H9 (cell line): ENCODE measurements at regions not wholly inside any gene's neighbourhood (a gene's known extent, or its start where the extent isn't known, plus 50 kb on each side); places are given as distances from the start of the nearest gene placed in this dataset.

Source experiments
- DNase-seq: peaks from one replicate; pipeline ENCODE4 v3.0.0-alpha.2; 2017
- H2AFZ ChIP-seq: one replicate; pipeline ENCODE4 v1.6.1; 2013; ENCODE audit warnings: mild to moderate bottlenecking, low read length, control low read depth, moderate library complexity
- H2AK5ac ChIP-seq: 2 replicates; pipeline ENCODE4 v1.6.1; 2013; ENCODE audit warnings: low read length, control low read depth, mixed read lengths; ENCODE audit not compliant: insufficient read length
- H2BK120ac ChIP-seq: one replicate; pipeline ENCODE4 v1.6.1; 2013; ENCODE audit warnings: low read depth, mild to moderate bottlenecking, low read length, control low read depth, inconsistent platforms; ENCODE audit not compliant: poor library complexity, severe bottlenecking
- H2BK12ac ChIP-seq: 2 replicates; pipeline ENCODE4 v1.6.1; 2013; ENCODE audit warnings: low read length, control low read depth, mixed read lengths, low read depth; ENCODE audit not compliant: insufficient read length
- H2BK15ac ChIP-seq: 2 replicates; pipeline ENCODE4 v1.6.1; 2013; ENCODE audit warnings: low read depth, low read length, control low read depth
- H2BK20ac ChIP-seq: one replicate; pipeline ENCODE4 v1.6.1; 2013; ENCODE audit warnings: low read depth, mild to moderate bottlenecking, low read length, control low read depth, inconsistent platforms; ENCODE audit not compliant: poor library complexity, severe bottlenecking
- H2BK5ac ChIP-seq: 2 replicates; pipeline ENCODE4 v1.6.1; 2013; ENCODE audit warnings: low read length, control low read depth, mixed read lengths; ENCODE audit not compliant: insufficient read length
- H3K14ac ChIP-seq: 2 replicates; pipeline ENCODE4 v1.6.1; 2013; ENCODE audit warnings: low read length, control low read depth; ENCODE audit not compliant: insufficient read depth
- H3K18ac ChIP-seq: 2 replicates; pipeline ENCODE4 v1.6.1; 2013; ENCODE audit warnings: low read depth, mild to moderate bottlenecking, mixed read lengths, low read length, control low read depth; ENCODE audit not compliant: insufficient read length
- H3K23ac ChIP-seq: 2 replicates; pipeline ENCODE4 v1.6.1; 2013; ENCODE audit warnings: low read length, control low read depth, mixed read lengths, low read depth; ENCODE audit not compliant: insufficient read length
- H3K23me2 ChIP-seq: 2 replicates; pipeline ENCODE4 v1.6.1; 2013; ENCODE audit warnings: low read depth, mild to moderate bottlenecking, mixed read lengths, low read length, control low read depth; ENCODE audit not compliant: insufficient read length, poor library complexity, severe bottlenecking
- H3K27ac ChIP-seq: 2 replicates; pipeline ENCODE4 v1.5.1; 2013; ENCODE audit warnings: low read length, control low read depth, mixed read lengths, low read depth; ENCODE audit not compliant: insufficient read length
- H3K27me3 ChIP-seq: 2 replicates; pipeline ENCODE4 v1.6.1; 2013; ENCODE audit warnings: low read length, control low read depth, inconsistent platforms; ENCODE audit not compliant: insufficient read depth
- H3K4ac ChIP-seq: 2 replicates; pipeline ENCODE4 v1.6.1; 2013; ENCODE audit warnings: low read depth, mild to moderate bottlenecking, control low read depth, inconsistent platforms, low read length, moderate library complexity
- H3K4me1 ChIP-seq: 2 replicates; pipeline ENCODE4 v1.6.1; 2013; ENCODE audit warnings: low read length, control low read depth, inconsistent platforms; ENCODE audit not compliant: insufficient read depth
- H3K4me2 ChIP-seq: 2 replicates; pipeline ENCODE4 v1.6.1; 2013; ENCODE audit warnings: low read length, control low read depth, mixed read lengths; ENCODE audit not compliant: insufficient read length, insufficient read depth
- H3K56ac ChIP-seq: 2 replicates; pipeline ENCODE4 v1.6.1; 2013; ENCODE audit warnings: low read depth, mild to moderate bottlenecking, mixed read lengths, low read length, control low read depth; ENCODE audit not compliant: insufficient read length
- H3K79me1 ChIP-seq: 2 replicates; pipeline ENCODE4 v1.6.1; 2013; ENCODE audit warnings: low read depth, mild to moderate bottlenecking, moderate library complexity, low read length, control low read depth, inconsistent platforms; ENCODE audit not compliant: insufficient read depth, poor library complexity, severe bottlenecking
- H3K79me2 ChIP-seq: 2 replicates; pipeline ENCODE4 v1.6.1; 2013; ENCODE audit warnings: low read length, control low read depth, inconsistent platforms; ENCODE audit not compliant: insufficient read depth
- H3K9ac ChIP-seq: 2 replicates; pipeline ENCODE4 v1.6.1; 2013; ENCODE audit warnings: low read length, control low read depth, mixed read lengths; ENCODE audit not compliant: insufficient read length; ENCODE audit errors: extremely low read depth
- H3K9me3 ChIP-seq: one replicate; pipeline ENCODE4 v1.6.1; 2013; ENCODE audit warnings: low read depth, low read length, inconsistent platforms; ENCODE audit not compliant: control insufficient read depth
- H3T11ph ChIP-seq: one replicate; pipeline ENCODE4 v1.6.1; 2013; ENCODE audit warnings: mild to moderate bottlenecking, low read length, control low read depth, inconsistent platforms
- H4K20me1 ChIP-seq: one replicate; pipeline ENCODE4 v1.6.1; 2013; ENCODE audit not compliant: control insufficient read depth, insufficient read length, insufficient read depth
- H4K5ac ChIP-seq: 2 replicates; pipeline ENCODE4 v1.6.1; 2013; ENCODE audit warnings: low read depth, mild to moderate bottlenecking, mixed read lengths, low read length, control low read depth; ENCODE audit not compliant: insufficient read length
- H4K8ac ChIP-seq: replicated peaks from 2 replicates; pipeline ENCODE4 v1.6.1; 2013; ENCODE audit warnings: low read length, control low read depth, mixed read lengths, low read depth; ENCODE audit not compliant: insufficient read length
- H4K91ac ChIP-seq: 2 replicates; pipeline ENCODE4 v1.6.1; 2013; ENCODE audit warnings: low read depth, mild to moderate bottlenecking, moderate library complexity, mixed read lengths, low read length, control low read depth; ENCODE audit not compliant: insufficient read length
- H3K27ac Mint-ChIP-seq, 3 experiments: 2 replicates in 2 of 3; 3 replicates in 1 of 3; pipeline ENCODE4 v1.8.0; 2020 to 2021; ENCODE audit warnings: mixed read lengths in 3 of 3, mild to moderate bottlenecking in 1 of 3, moderate library complexity in 1 of 3
- H3K27me3 Mint-ChIP-seq: 2 replicates; pipeline ENCODE4 v1.8.0; 2021; ENCODE audit warnings: low read depth, mild to moderate bottlenecking, moderate library complexity, mixed read lengths
- H3K36me3 Mint-ChIP-seq, 3 experiments: 2 replicates in 2 of 3; 3 replicates in 1 of 3; pipeline ENCODE4 v1.8.0; 2020 to 2021; ENCODE audit warnings: low read depth in 3 of 3, mixed read lengths in 3 of 3; ENCODE audit not compliant: insufficient read depth in 1 of 3
- H3K4me1 Mint-ChIP-seq, 2 experiments: 2 replicates each; pipeline ENCODE4 v1.8.0; 2020; ENCODE audit warnings: mixed read lengths in 2 of 2
- H3K4me3 Mint-ChIP-seq, 2 experiments: 2 replicates in 1 of 2; 3 replicates in 1 of 2; pipeline ENCODE4 v1.8.0; 2020 to 2021; ENCODE audit warnings: mild to moderate bottlenecking in 2 of 2, mixed read lengths in 2 of 2, moderate library complexity in 1 of 2
- H3K9me3 Mint-ChIP-seq, 2 experiments: 2 replicates in 1 of 2; 3 replicates in 1 of 2; pipeline ENCODE4 v1.8.0; 2020; ENCODE audit warnings: mild to moderate bottlenecking in 2 of 2, mixed read lengths in 2 of 2, moderate library complexity in 1 of 2
- CTCF ChIP-seq: fragments of 200-600 bp; sonication (generic); conservative IDR thresholded peaks from 3 replicates; pipeline ENCODE4 v1.8.0; 2021; ENCODE audit warnings: antibody characterized with exemption, mild to moderate bottlenecking
- WGBS: extraction: QIAGEN DNeasy Blood & Tissue Kit; methylation state at CpG from one replicate; pipeline ENCODE4 v1.1.7; 2013; ENCODE audit warnings: missing lambda C conversion rate, low lambda C conversion rate, mixed read lengths; ENCODE audit not compliant: insufficient read length; ENCODE audit errors: extremely low coverage; 5-methylcytosine and 5-hydroxymethylcytosine counted together

- H2BK120ac ChIP-seq, result no peak overlapping the region
- peaks cover 7% of the 10 kb centered on the region for H3K27me3 Mint-ChIP-seq
- no peak overlapping the region for H4K8ac ChIP-seq
- no peaks in the 10 kb centered on the region for H3K79me2 ChIP-seq
- H2BK15ac ChIP-seq, result no peak overlapping the region
- no peak overlapping the region for H3K23ac ChIP-seq
- no peaks in the 10 kb centered on the region for H3K79me1 ChIP-seq
- H3K4me2 ChIP-seq, result no peak overlapping the region
- H3K14ac ChIP-seq, result no peak overlapping the region
- H3K9ac ChIP-seq, result no peak overlapping the region
- H4K20me1 ChIP-seq, result no peaks in the 10 kb centered on the region
- no peak overlapping the region for H2BK5ac ChIP-seq
- H2AK5ac ChIP-seq, result no peak overlapping the region
- no peak overlapping the region for H2BK20ac ChIP-seq
- no peak overlapping the region for H3T11ph ChIP-seq
- no peak for DNase-seq
- H3K27me3 ChIP-seq, result no peaks in the 10 kb centered on the region
- no peak overlapping the region for H3K27ac Mint-ChIP-seq
- TF ChIP-seq CTCF, result no peak
- no peaks in the 10 kb centered on the region for H3K36me3 Mint-ChIP-seq
- H3K9me3 Mint-ChIP-seq, result peaks cover 0 to 3% of the 10 kb centered on the region in 2 experiments; a peak in 2 of 5 replicates
- WGBS, result no CpG with 5 or more reads among the region's 13 CpGs
- no peak overlapping the region for H2AFZ ChIP-seq
- 0 out of 2 replicates have a peak, but pooled peaks cover 3% of the 10 kb centered on the region for H3K4me1 ChIP-seq
- H3K56ac ChIP-seq, result no peak overlapping the region
- no peak overlapping the region for H3K27ac ChIP-seq
- no peak overlapping the region for H3K4ac ChIP-seq
- no peak overlapping the region for H3K4me3 Mint-ChIP-seq
- H3K9me3 ChIP-seq, result no peaks in the 10 kb centered on the region
- H3K4me1 Mint-ChIP-seq, result peaks cover 16 to 19% of the 10 kb centered on the region in 2 experiments
- H4K91ac ChIP-seq, result no peak overlapping the region
- no peak overlapping the region for H4K5ac ChIP-seq
- no peaks in the 10 kb centered on the region for H3K23me2 ChIP-seq
- H2BK12ac ChIP-seq, result no peak overlapping the region
- H3K18ac ChIP-seq, result no peak overlapping the region
These were observed 57.0 kb upstream of the SORCS2 start for GRCh38 chr4:7135389-7135746.
